SK-N-SH (cell line): ENCODE measurements at regions not wholly inside any gene's neighbourhood (a gene's known extent, or its start where the extent isn't known, plus 50 kb on each side); places are given as distances from the start of the nearest gene placed in this dataset.

Experiments
- CTCF ChIA-PET: fragments of 300-600, 350-600 bp; formaldehyde crosslinking; extraction: SDS; loops from one replicate; lab custom pipeline; 2021; lab: Yijun Ruan, JAX
- POLR2A ChIA-PET: fragments of 350-600 bp; sonication (Branson Sonifier 250); formaldehyde crosslinking; extraction: SDS; loops from one replicate; lab custom pipeline; 2020; ENCODE audit warnings: antibody characterized with exemption, inconsistent platforms; lab: Yijun Ruan, JAX
- DNase-seq: peaks from one replicate; pipeline ENCODE4 v3.0.0; 2012
- H2AFZ ChIP-seq: fragments of 200-600 bp; sonication (generic); 2 replicates; pipeline ENCODE4 v1.8.1; 2016; ENCODE audit warnings: antibody characterized with exemption, mild to moderate bottlenecking, low read depth
- H3F3A ChIP-seq: fragments of 200-600 bp; sonication (generic); replicated peaks from 2 replicates; pipeline ENCODE3; 2016; ENCODE audit warnings: antibody characterized with exemption, mild to moderate bottlenecking; ENCODE audit not compliant: insufficient read depth
- H3K27ac ChIP-seq, 2 experiments: fragments of 200-500 bp in 1 of 2; fragments of 200-600 bp in 1 of 2; sonication (Bioruptor generic) in 1 of 2; sonication (generic), shearing (Covaris generic) in 1 of 2; 2 replicates each; pipeline versions ENCODE4 v1.5.1 to v1.6.1; 2014 to 2016; ENCODE audit warnings: low read depth in 2 of 2, inconsistent platforms in 1 of 2, low read length in 1 of 2, mild to moderate bottlenecking in 1 of 2, mixed read lengths in 1 of 2
- H3K27me3 ChIP-seq: fragments of 200-600 bp; sonication (generic), shearing (Covaris generic); 2 replicates; pipeline ENCODE4 v1.6.1; 2016; ENCODE audit warnings: mixed run types; ENCODE audit not compliant: insufficient read depth
- H3K36me3 ChIP-seq, 2 experiments: fragments of 200-500 bp in 1 of 2; fragments of 200-600 bp in 1 of 2; sonication (Bioruptor generic) in 1 of 2; sonication (generic) in 1 of 2; replicated peaks in 1 of 2; 2 replicates each; pipeline versions ENCODE3 to v1.5.1; 2014 to 2016; ENCODE audit warnings: low read length in 1 of 2, mild to moderate bottlenecking in 1 of 2; ENCODE audit not compliant: insufficient read depth in 2 of 2, control insufficient read depth in 1 of 2
- H3K4me1 ChIP-seq, 2 experiments: fragments of 200-500 bp in 1 of 2; fragments of 200-600 bp in 1 of 2; sonication (Bioruptor generic) in 1 of 2; sonication (generic), shearing (Covaris generic) in 1 of 2; 2 replicates each; pipeline versions ENCODE4 v1.5.1 to v1.6.1; 2014 to 2016; ENCODE audit warnings: low read depth in 1 of 2, low read length in 1 of 2, mixed run types in 1 of 2; ENCODE audit not compliant: insufficient read depth in 2 of 2, control insufficient read depth in 1 of 2
- H3K4me2 ChIP-seq: fragments of 200-600 bp; sonication (generic), shearing (Covaris generic); 2 replicates; pipeline ENCODE4 v1.6.1; 2017; ENCODE audit warnings: mixed run types
- H3K4me3 ChIP-seq, 2 experiments: fragments of 200-500 bp in 1 of 2; fragments of 200-600 bp in 1 of 2; sonication (Bioruptor generic) in 1 of 2; sonication (generic), shearing (Covaris generic) in 1 of 2; 2 replicates each; pipeline versions ENCODE4 v1.5.1 to v1.8.1; 2014 to 2016; ENCODE audit warnings: low read depth in 2 of 2, inconsistent platforms in 1 of 2, low read length in 1 of 2, mild to moderate bottlenecking in 1 of 2, mixed read lengths in 1 of 2, moderate library complexity in 1 of 2
- H3K79me2 ChIP-seq: fragments of 200-600 bp; sonication (generic); 2 replicates; pipeline ENCODE4 v1.8.1; 2017; ENCODE audit warnings: mild to moderate bottlenecking; ENCODE audit not compliant: insufficient read depth
- H3K9ac ChIP-seq: fragments of 200-600 bp; sonication (generic); 2 replicates; pipeline ENCODE4 v1.6.1; 2017; ENCODE audit warnings: mixed run types
- H3K9me2 ChIP-seq: fragments of 200-600 bp; sonication (generic); 2 replicates; pipeline ENCODE4 v1.6.1; 2017; ENCODE audit warnings: mixed run types
- H3K9me3 ChIP-seq: fragments of 200-600 bp; sonication (generic); 2 replicates; pipeline ENCODE4 v1.6.1; 2017; ENCODE audit warnings: mixed run types, mild to moderate bottlenecking, moderate library complexity
- H4K20me1 ChIP-seq: fragments of 200-600 bp; sonication (generic); 2 replicates; pipeline ENCODE4 v1.6.1; 2017; ENCODE audit warnings: mild to moderate bottlenecking, mixed run types; ENCODE audit not compliant: insufficient read depth
- CHD2 ChIP-seq: fragments of 150-350 bp; IDR thresholded peaks from 2 replicates; pipeline ENCODE4 v1.6.1; 2018; ENCODE audit warnings: low read length; ENCODE audit not compliant: partially characterized antibody
- EZH2phosphoT487 ChIP-seq: fragments of 200-600 bp; sonication (generic); IDR thresholded peaks from 2 replicates; pipeline ENCODE4 v1.6.1; 2017; ENCODE audit warnings: low read depth, mixed run types, mild to moderate bottlenecking, antibody characterized with exemption, moderate library complexity, borderline replicate concordance
- FOSL2 ChIP-seq: IDR thresholded peaks from 2 replicates; pipeline ENCODE4 v1.4.0; 2012; ENCODE audit warnings: low read depth, mild to moderate bottlenecking, moderate library complexity, borderline replicate concordance
- GABPA ChIP-seq: IDR thresholded peaks from 2 replicates; pipeline ENCODE4 v1.4.0; 2012; ENCODE audit warnings: low read depth, mild to moderate bottlenecking
- GATA2 ChIP-seq: sonication (generic); formaldehyde crosslinking; IDR thresholded peaks from 2 replicates; pipeline ENCODE4 v1.5.0; 2020; ENCODE audit warnings: mild to moderate bottlenecking, missing genetic modification reagents
- MEF2A ChIP-seq: IDR thresholded peaks from 2 replicates; pipeline ENCODE4 v1.4.0; 2012; ENCODE audit warnings: low read depth, borderline replicate concordance
- MXI1 ChIP-seq: IDR thresholded peaks from 2 replicates; pipeline ENCODE4 v1.6.1; 2012; ENCODE audit warnings: mild to moderate bottlenecking, low read depth, low read length, improper control_type of control experiment
- NFIC ChIP-seq: IDR thresholded peaks from 2 replicates; pipeline ENCODE4 v1.4.0; 2012; ENCODE audit warnings: borderline replicate concordance
- NRF1 ChIP-seq: IDR thresholded peaks from 2 replicates; pipeline ENCODE4 v1.6.1; 2012; ENCODE audit warnings: low read depth, mild to moderate bottlenecking, low read length
- POLR2AphosphoS5 ChIP-seq: IDR thresholded peaks from 2 replicates; pipeline ENCODE4 v1.6.1; 2012; ENCODE audit warnings: low read depth, low read length
- RAD21 ChIP-seq: IDR thresholded peaks from 2 replicates; pipeline ENCODE4 v1.6.1; 2012; ENCODE audit warnings: mild to moderate bottlenecking, low read length
- SIN3A ChIP-seq: IDR thresholded peaks from 2 replicates; pipeline ENCODE4 v1.6.1; 2012; ENCODE audit warnings: low read depth, mild to moderate bottlenecking, low read length, moderate library complexity, borderline replicate concordance
- SMC3 ChIP-seq: IDR thresholded peaks from 2 replicates; pipeline ENCODE4 v1.6.1; 2012; ENCODE audit warnings: low read depth, low read length, improper control_type of control experiment
- TAF1 ChIP-seq: IDR thresholded peaks from 2 replicates; pipeline ENCODE4 v1.6.1; 2012; ENCODE audit warnings: low read depth, mild to moderate bottlenecking, low read length, moderate library complexity, borderline replicate concordance
- TCF12 ChIP-seq: IDR thresholded peaks from 2 replicates; pipeline ENCODE4 v1.4.0; 2012
- WGBS: methylation state at CpG from one replicate; pipeline ENCODE4 v1.1.6; 2017; ENCODE audit warnings: low lambda C conversion rate; 5-methylcytosine and 5-hydroxymethylcytosine counted together
- TF ChIP-seq, protein P1 (sequence below): fragments of 150-350 bp; IDR thresholded peaks from 2 replicates; pipeline ENCODE4 v1.6.1; 2016; ENCODE audit warnings: mild to moderate bottlenecking, low read depth, low read length
- TF ChIP-seq, protein P2 (sequence below): fragments of 150-350 bp; IDR thresholded peaks from 2 replicates; pipeline ENCODE4 v1.6.1; 2017; ENCODE audit warnings: antibody characterized with exemption, low read length, low read depth, borderline replicate concordance
- TF ChIP-seq, protein P3 (sequence below): fragments of 200-600 bp; sonication (generic); IDR thresholded peaks from 2 replicates; pipeline ENCODE4 v1.6.1; 2017; ENCODE audit warnings: antibody characterized with exemption, mild to moderate bottlenecking, moderate library complexity
- TF ChIP-seq, protein P4 (sequence below): IDR thresholded peaks from 2 replicates; pipeline ENCODE4 v1.6.1; 2012; ENCODE audit warnings: mild to moderate bottlenecking, low read depth, low read length, moderate library complexity

DNA sequence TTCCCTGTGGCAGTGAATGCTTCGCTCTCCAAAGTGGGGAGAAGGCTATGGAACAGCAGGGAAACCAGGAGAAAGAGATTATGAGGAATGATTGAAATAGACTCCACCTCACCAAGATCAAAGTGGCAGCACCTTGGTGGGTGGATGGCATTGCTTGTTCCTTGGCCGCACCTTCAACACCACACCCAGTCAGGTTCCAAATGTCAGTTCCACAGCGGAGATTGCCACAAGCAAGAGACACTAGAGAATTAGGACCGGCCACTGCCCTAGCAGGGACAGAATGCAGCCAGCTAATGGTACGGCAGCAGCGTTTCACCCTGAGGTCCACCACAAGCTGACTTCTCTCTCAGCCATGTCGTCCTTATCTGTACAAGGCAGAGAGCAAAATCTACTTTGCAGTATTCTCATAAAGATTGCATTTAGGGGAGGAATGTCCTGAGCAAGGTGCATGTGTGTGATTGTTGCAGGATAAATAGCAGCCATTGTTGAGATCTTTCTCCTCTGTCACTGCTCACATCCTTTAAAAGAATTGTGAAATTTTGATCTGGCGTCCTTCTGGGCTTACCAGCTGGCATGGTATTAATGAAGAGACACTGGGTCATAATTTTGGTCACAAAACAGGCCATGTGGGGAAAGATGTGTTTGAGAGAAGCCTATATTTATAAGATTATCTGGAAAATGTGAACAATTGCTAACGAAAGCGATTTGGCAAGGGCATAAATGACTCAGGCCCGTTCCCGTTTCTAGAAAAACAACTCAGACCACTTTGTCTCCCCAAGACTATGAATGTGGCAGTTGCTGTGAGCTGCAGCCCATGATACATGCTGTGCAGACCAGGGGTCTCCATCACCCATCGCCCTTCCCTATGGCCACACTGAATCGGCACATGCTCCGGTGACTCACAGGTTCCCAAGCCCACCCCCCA lies 228.6 kb upstream of the ID2 start:
- Histone ChIP-seq H3F3A (no peaks in the 10 kb centered on the region), H3K9me3 (no peaks in the 10 kb centered on the region), H3K9ac (no peak overlapping the region), H4K20me1 (no peaks in the 10 kb centered on the region)
- 79% methylated on average over 15 of the region's 15 CpGs for WGBS
- no peak for DNase-seq
- TF ChIP-seq FOSL2 (no peak), SMC3 (no peak), TCF12 (no peak), MXI1 (no peak), NRF1 (no peak), POLR2AphosphoS5 (no peak), GATA2 (CRISPR knock-in tag) (no peak), RAD21 (no peak), NFIC (no peak), CHD2 (no peak), GABPA (no peak), MEF2A (no peak), EZH2phosphoT487 (no peak)
- TF ChIP-seq, protein P1, sequence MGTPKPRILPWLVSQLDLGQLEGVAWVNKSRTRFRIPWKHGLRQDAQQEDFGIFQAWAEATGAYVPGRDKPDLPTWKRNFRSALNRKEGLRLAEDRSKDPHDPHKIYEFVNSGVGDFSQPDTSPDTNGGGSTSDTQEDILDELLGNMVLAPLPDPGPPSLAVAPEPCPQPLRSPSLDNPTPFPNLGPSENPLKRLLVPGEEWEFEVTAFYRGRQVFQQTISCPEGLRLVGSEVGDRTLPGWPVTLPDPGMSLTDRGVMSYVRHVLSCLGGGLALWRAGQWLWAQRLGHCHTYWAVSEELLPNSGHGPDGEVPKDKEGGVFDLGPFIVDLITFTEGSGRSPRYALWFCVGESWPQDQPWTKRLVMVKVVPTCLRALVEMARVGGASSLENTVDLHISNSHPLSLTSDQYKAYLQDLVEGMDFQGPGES: no peak
- TF ChIP-seq, all 33 proteins: peak for 0
- H3K4me1 ChIP-seq: peaks cover under 1 to 7% of the 10 kb centered on the region in 2 experiments; a peak in 2 of 4 replicates
- H3K27me3 ChIP-seq: no peaks in the 10 kb centered on the region
- H2AFZ ChIP-seq: no peak overlapping the region
- no peak overlapping the region for H3K27ac ChIP-seq
- no peak overlapping the region for H3K4me3 ChIP-seq
- no peak overlapping the region for H3K4me2 ChIP-seq
- POLR2A ChIA-PET: no interaction called here
- H3K9me2 ChIP-seq: no peaks in the 10 kb centered on the region
- no peaks in the 10 kb centered on the region for H3K36me3 ChIP-seq
- CTCF ChIA-PET: no interaction called here
- H3K79me2 ChIP-seq: no peaks in the 10 kb centered on the region

DNA sequence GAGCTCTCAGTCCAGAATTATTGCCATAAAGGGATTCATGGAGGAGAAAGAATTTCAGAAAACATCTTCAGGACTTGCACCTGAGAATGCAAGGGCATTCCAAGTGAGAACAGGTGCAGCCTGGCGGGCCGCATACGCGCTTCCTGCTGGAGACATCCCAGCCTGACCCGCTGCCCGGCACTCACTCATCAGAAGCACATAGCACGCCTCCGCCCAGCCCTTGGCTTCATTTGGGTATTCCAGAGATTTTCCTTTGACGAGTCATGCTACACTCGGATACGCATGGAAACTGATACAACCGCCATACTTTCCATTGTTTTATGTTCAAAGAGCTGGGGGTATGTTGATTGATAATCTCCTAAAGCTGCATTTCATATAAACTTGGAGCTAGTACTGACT lies 228.0 kb upstream of the ID2 start:
- no peaks in the 10 kb centered on the region for H3K9me3 ChIP-seq
- no peak overlapping the region for H3K9ac ChIP-seq
- CTCF ChIA-PET: no interaction called here
- H3K4me1 ChIP-seq: peaks cover 0 to 5% of the 10 kb centered on the region in 2 experiments; a peak in 1 of 4 replicates
- no peaks in the 10 kb centered on the region for H4K20me1 ChIP-seq
- no peaks in the 10 kb centered on the region for H3K36me3 ChIP-seq
- TF ChIP-seq GABPA (no peak), TAF1 (no peak), MEF2A (no peak), FOSL2 (no peak), SIN3A (no peak), RAD21 (no peak), SMC3 (no peak)
- TF ChIP-seq, protein P2, sequence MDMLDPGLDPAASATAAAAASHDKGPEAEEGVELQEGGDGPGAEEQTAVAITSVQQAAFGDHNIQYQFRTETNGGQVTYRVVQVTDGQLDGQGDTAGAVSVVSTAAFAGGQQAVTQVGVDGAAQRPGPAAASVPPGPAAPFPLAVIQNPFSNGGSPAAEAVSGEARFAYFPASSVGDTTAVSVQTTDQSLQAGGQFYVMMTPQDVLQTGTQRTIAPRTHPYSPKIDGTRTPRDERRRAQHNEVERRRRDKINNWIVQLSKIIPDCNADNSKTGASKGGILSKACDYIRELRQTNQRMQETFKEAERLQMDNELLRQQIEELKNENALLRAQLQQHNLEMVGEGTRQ: no peak
- TF ChIP-seq, protein P3, sequence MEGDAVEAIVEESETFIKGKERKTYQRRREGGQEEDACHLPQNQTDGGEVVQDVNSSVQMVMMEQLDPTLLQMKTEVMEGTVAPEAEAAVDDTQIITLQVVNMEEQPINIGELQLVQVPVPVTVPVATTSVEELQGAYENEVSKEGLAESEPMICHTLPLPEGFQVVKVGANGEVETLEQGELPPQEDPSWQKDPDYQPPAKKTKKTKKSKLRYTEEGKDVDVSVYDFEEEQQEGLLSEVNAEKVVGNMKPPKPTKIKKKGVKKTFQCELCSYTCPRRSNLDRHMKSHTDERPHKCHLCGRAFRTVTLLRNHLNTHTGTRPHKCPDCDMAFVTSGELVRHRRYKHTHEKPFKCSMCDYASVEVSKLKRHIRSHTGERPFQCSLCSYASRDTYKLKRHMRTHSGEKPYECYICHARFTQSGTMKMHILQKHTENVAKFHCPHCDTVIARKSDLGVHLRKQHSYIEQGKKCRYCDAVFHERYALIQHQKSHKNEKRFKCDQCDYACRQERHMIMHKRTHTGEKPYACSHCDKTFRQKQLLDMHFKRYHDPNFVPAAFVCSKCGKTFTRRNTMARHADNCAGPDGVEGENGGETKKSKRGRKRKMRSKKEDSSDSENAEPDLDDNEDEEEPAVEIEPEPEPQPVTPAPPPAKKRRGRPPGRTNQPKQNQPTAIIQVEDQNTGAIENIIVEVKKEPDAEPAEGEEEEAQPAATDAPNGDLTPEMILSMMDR: no peak
- TF ChIP-seq, protein P4, sequence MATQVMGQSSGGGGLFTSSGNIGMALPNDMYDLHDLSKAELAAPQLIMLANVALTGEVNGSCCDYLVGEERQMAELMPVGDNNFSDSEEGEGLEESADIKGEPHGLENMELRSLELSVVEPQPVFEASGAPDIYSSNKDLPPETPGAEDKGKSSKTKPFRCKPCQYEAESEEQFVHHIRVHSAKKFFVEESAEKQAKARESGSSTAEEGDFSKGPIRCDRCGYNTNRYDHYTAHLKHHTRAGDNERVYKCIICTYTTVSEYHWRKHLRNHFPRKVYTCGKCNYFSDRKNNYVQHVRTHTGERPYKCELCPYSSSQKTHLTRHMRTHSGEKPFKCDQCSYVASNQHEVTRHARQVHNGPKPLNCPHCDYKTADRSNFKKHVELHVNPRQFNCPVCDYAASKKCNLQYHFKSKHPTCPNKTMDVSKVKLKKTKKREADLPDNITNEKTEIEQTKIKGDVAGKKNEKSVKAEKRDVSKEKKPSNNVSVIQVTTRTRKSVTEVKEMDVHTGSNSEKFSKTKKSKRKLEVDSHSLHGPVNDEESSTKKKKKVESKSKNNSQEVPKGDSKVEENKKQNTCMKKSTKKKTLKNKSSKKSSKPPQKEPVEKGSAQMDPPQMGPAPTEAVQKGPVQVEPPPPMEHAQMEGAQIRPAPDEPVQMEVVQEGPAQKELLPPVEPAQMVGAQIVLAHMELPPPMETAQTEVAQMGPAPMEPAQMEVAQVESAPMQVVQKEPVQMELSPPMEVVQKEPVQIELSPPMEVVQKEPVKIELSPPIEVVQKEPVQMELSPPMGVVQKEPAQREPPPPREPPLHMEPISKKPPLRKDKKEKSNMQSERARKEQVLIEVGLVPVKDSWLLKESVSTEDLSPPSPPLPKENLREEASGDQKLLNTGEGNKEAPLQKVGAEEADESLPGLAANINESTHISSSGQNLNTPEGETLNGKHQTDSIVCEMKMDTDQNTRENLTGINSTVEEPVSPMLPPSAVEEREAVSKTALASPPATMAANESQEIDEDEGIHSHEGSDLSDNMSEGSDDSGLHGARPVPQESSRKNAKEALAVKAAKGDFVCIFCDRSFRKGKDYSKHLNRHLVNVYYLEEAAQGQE: no peak
- TF ChIP-seq, all 33 proteins: peak for 0
- no peaks in the 10 kb centered on the region for H3K79me2 ChIP-seq
- 85% methylated on average over 12 of the region's 12 CpGs for WGBS
- H3K27ac ChIP-seq: no peak overlapping the region
- H3K4me3 ChIP-seq: no peak overlapping the region
- POLR2A ChIA-PET: no interaction called here
- no peaks in the 10 kb centered on the region for H3K9me2 ChIP-seq
- no peak overlapping the region for H2AFZ ChIP-seq
- H3F3A ChIP-seq: no peaks in the 10 kb centered on the region
- H3K27me3 ChIP-seq: no peaks in the 10 kb centered on the region
- no peak for DNase-seq
- no peak overlapping the region for H3K4me2 ChIP-seq
